NCI-H1417 (cell line): ENCODE measurements at regions not wholly inside any gene's neighbourhood (a gene's known extent, or its start where the extent isn't known, plus 50 kb on each side); places are given as distances from the start of the nearest gene placed in this dataset.
"Not testable (repeated sequence)": the region's sequence is repeated elsewhere in the genome, so short reads cannot be mapped to it uniquely, and the experiment has no call there.

ENCODE experiments used
- DNase-seq, 3 experiments: peaks; one replicate each; lab custom pipeline; 2025; lab: John Stamatoyannopoulos, UW

- no peak for DNase-seq
Observed at GRCh38 chr21:17396948-17397347, 115.9 kb upstream of the CXADR start.

GRCh38 chr21:17397703-17398102 is 115.1 kb upstream of the CXADR start:
- DNase-seq: no peak

DNA sequence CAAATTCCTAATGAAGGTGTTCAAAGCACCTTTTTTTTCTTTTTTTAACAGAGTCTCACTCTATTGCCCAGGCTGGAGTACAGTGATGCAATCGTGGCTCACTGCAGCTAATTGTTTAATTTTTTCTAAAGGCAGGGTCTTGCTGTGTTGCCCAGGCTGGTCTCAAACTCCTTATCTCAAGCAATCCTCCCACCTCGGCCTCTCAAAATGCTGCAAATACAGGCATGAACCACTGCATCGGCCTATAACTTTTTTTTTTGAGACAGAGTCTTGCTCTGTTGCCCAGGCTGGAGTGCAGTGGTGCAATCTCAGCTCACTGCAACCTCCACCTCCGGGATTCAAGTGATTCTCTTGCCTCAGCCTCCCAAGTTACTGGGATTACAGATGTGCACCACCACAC is 113.9 kb upstream of the CXADR start:
- not testable (repeated sequence) for DNase-seq

GRCh38 chr21:17402937-17403336 is 109.9 kb upstream of the CXADR start:
- DNase-seq: peak in 1 of 3 experiments; percentile 44

DNA sequence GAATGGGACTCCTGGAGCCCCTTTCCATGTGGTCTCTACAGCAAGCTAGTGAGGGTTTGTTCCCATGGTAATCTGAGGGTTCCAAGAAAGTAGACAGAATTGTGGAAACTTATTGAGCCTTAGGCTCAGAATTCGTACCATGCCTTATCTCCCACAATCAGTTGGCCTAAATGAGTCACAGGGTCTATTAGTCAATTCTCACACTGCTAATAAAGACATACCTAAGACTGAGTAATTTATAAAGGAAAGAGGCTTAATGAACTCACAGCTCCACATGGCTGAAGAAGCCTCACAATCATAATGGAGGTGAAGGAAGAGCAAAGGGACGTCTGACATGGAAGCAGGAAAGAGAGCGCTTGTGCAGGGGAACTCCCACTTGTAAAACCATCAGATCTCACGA is 106.6 kb upstream of the CXADR start:
- no peak for DNase-seq

- DNase-seq: peak in 1 of 3 experiments; percentile 21
Observed at GRCh38 chr21:17414766-17415165, 98.1 kb upstream of the CXADR start.

DNA sequence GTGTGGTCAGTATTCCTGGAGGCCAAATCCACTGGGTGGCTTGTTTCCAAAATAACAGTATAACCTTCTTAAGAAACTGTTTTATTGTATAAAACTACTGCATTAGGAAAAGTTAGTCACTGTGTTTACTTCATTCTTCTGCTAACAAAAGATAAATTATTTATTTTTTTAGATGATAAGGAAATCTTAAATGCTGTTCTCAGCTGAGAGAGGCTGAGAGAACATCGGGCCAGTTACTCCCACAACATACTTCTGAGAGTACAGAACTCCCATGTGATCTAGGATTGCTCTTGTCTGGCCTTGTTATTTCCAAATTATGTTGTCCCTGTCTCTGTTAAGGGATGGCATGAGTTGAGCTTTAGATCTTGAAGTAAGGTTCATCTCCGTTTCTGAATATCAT is 96.7 kb upstream of the CXADR start:
- no peak for DNase-seq

- no peak for DNase-seq
Observed at GRCh38 chr21:17422931-17423330, 89.9 kb upstream of the CXADR start.

DNA sequence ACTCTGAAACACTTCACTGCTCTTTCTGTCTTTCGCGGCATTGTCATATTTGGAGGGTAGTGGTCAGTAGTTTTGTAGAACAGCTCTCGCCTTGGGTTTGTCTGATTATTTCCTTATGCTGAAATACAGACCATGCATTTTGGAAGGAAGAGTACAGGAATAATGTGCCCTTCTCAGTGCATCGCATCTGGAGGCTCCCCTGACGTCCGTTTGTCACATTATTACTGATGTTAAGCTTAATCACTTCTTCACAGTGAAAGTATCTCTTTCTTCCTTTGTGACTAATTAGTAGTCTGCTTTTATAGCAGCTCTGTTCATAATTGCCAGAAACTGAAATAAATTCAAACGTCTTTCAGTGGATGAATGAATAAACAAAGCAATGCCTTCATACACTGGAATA is 85.7 kb upstream of the CXADR start:
- DNase-seq: no peak

- peak in 1 of 3 experiments; percentile 82 for DNase-seq
Observed at GRCh38 chr21:17427831-17428483, 84.9 kb upstream of the CXADR start.

DNA sequence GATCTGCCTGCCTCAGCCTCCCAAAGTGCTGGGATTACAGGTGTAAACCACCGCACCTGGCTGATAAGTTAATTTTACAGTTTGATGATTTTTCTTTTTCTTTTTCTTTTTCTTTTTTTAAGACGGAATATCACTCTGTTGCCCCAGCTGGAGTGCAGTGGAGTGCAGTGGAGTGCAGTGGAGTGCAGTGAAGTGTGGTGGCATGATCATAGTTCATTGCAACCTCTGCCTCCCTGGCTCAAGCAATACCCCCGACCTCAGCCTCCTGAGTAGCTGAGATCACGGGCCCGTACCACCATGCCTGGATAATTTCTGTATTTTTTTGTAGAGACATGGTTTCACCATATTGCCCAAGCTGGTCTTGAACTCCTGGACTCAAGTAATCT is 84.4 kb upstream of the CXADR start:
- DNase-seq: no peak

- DNase-seq: no peak
Observed at GRCh38 chr21:17428980-17429379, 83.9 kb upstream of the CXADR start.

DNA sequence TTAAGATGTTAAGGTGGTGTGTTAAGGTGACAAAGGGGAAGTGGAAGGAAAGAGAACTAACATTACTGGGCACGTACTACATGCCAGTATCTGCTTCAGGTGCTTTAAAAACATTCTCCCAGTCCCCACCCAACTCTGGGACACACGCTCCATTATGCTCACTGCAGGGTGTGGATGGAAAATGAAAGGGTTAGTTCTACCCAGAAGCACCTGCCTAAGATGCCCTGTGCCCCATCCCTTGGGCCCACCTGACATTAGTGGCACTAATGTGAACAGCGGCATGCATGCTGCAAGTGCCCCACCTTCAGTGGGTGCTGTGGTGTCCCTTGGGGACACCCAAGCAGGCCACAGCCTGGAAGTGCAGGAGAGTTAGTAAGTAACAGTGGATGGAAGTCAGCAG is 82.9 kb upstream of the CXADR start:
- DNase-seq: no peak

- no peak for DNase-seq
Observed at GRCh38 chr21:17432732-17433057, 80.1 kb upstream of the CXADR start.

DNA sequence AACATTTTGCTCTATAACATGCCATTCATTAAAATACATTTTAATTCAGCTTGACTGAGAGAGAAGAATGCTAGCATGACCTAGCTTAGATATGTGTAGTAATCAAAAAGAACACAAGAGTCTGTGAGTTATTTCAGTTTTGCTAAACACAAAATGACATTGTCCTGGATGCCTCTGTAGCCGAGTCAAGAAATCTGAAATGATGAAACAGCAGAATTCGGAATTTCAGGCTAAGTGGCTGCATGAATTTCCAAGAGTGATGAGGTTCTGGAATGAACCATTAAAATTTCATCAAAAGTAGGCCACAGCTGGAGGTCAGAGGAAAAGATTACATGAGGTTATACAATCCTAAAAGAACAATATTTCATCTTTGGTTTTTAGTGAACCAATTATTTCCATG is 79.1 kb upstream of the CXADR start:
- DNase-seq: no peak

- DNase-seq: no peak
Observed at GRCh38 chr21:17435565-17436543, 77.0 kb upstream of the CXADR start.

- peak in 2 of 3 experiments; percentile 39 to 76 for DNase-seq
Observed at GRCh38 chr21:17436626-17437111, 76.2 kb upstream of the CXADR start.

DNA sequence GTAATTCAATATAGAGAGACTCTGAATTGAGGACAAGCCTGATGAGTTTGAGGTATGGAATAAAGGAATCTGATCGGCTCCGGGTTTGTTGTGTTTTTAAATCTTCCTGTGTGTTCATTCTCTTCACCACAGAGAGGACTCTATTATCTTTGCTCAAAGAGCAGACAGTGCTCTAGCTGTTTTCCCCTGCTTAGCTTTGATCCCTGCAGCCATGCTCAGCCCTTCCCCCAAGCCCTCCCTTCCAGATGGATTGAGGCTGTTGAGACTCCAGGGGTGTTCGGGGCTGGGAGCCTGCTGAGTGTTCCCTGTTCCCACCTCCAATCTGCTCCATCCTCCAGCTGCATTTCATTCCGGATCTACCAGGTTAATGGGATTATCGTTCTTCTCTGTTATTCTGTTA is 74.2 kb upstream of the CXADR start:
- DNase-seq: peak; percentile 17 to 62 (median 18)

- DNase-seq: no peak
Observed at GRCh38 chr21:17440969-17441368, 71.9 kb upstream of the CXADR start.

GRCh38 chr21:17441370-17441769 is 71.5 kb upstream of the CXADR start:
- no peak for DNase-seq

DNA sequence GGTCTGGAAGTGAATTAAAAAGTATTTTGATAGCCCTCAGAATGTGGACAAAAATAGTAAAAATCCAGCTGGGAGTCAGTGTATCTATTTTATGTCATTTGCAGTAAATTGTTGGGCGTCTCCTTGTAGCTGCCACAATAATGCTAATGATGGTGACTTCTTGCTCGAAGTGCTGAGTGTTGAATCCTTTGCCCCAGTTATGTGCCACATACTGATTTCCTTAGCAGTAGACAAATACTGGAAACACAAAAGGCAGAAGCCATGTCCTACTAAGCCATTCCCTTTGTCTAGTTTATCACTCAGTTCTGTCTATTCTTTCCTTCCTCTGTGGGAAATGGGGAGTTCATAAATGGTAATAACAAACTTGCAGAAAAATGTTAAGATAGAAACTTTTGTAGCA is 70.7 kb upstream of the CXADR start:
- DNase-seq: no peak

GRCh38 chr21:17444828-17445227 is 68.0 kb upstream of the CXADR start:
- DNase-seq: no peak

DNA sequence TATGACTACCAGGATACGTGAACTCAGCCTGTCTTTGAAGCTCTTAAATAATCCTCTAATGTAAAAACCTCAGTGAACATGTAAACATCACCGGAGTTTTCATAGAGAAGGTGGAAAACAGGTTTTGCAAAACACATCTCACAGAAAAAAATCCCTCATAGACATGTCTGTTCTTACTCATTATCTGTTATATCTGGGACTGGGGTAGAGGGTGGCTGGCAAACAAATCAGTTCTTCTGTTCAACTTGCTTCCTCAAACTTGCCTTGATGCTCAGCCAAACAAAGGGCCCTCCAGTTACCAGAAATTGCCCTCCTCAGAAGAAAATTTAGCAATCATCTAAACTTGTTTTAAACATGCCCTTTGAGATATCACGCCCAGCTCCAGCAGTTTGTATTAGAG is 66.1 kb upstream of the CXADR start:
- DNase-seq: no peak
